ENCODE measurements at regions not wholly inside any gene's neighbourhood (a gene's known extent, or its start where the extent isn't known, plus 50 kb on each side); places are given as distances from the start of the nearest gene placed in this dataset.

DNA sequence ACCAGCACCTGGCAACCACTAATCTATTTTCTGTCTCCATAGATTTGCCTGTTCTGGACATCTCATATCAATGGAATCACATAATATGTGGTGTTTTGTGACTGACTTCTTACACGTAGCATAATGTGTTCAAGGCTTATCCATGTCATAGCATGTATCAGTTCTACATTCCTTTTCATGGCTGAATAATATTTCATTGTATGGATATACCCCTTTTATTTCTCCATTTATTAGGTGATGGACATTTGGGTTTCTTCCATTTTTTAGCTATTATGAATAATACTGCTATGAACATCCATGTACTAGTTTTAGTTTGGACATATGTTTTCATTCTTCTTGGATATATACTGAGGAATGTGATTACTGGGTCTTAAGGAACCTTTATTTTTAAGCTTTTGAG, 78.0 kb upstream of the OLIG2 start:
- no peak for DNase-seq (ENCODE audit: low read depth)
- TF ChIP-seq, protein P1, sequence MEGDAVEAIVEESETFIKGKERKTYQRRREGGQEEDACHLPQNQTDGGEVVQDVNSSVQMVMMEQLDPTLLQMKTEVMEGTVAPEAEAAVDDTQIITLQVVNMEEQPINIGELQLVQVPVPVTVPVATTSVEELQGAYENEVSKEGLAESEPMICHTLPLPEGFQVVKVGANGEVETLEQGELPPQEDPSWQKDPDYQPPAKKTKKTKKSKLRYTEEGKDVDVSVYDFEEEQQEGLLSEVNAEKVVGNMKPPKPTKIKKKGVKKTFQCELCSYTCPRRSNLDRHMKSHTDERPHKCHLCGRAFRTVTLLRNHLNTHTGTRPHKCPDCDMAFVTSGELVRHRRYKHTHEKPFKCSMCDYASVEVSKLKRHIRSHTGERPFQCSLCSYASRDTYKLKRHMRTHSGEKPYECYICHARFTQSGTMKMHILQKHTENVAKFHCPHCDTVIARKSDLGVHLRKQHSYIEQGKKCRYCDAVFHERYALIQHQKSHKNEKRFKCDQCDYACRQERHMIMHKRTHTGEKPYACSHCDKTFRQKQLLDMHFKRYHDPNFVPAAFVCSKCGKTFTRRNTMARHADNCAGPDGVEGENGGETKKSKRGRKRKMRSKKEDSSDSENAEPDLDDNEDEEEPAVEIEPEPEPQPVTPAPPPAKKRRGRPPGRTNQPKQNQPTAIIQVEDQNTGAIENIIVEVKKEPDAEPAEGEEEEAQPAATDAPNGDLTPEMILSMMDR (IDR thresholded peaks at IDR 0.05; ENCODE audit: control insufficient read depth, extremely low read depth, insufficient read depth), result no peak
- no peak overlapping the region for H3K4me3 ChIP-seq (ENCODE audit: low read depth, low read length)

DNA sequence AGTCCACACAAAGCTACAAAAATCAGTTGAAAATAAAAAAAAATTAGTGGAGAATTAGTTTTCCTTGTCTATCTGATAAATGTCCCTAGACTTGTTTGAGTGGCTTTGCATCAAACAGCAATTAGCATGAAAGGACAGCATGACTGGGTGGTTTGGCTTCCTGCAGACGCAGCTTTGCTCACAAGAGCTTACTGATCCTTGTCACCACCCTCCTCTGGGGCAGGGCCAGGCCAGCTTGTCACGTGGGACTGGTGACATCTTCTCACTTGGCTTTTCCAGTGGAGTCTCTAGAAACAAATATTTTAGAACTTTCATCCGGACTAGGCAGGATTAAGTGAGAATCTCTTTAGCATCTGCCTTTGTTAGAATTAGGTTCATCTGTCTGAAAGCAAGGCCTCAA, 76.0 kb upstream of the OLIG2 start:
- no peak for DNase-seq (ENCODE audit: low read depth)
- no peak overlapping the region for H3K4me3 ChIP-seq (ENCODE audit: low read depth, low read length)
- TF ChIP-seq, protein P1 (IDR thresholded peaks at IDR 0.05; ENCODE audit: control insufficient read depth, extremely low read depth, insufficient read depth), result no peak

DNA sequence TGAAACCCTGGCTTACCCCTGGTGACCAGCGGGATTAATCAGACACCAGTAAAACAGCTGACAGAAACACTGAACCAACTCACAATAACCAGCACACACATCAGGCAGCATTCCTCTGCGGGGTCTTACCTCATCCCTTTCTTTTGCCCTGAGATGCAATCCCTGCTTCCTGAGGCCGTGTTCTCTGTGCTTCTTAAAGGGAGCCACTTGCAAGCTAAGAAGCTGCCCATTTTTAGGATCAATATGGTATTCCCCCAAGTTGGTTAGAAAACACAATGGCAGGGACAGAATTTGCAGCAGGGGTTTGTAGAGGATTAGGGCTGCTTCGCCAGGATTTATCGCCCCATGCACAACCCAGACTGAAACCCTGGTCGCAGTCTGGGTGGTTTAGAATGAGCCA, 74.7 kb upstream of the OLIG2 start:
- TF ChIP-seq, protein P1 (IDR thresholded peaks at IDR 0.05; ENCODE audit: control insufficient read depth, extremely low read depth, insufficient read depth), result no peak
- H3K4me3 ChIP-seq (ENCODE audit: low read depth, low read length), result no peak overlapping the region
- no peak for DNase-seq (ENCODE audit: low read depth)

DNA sequence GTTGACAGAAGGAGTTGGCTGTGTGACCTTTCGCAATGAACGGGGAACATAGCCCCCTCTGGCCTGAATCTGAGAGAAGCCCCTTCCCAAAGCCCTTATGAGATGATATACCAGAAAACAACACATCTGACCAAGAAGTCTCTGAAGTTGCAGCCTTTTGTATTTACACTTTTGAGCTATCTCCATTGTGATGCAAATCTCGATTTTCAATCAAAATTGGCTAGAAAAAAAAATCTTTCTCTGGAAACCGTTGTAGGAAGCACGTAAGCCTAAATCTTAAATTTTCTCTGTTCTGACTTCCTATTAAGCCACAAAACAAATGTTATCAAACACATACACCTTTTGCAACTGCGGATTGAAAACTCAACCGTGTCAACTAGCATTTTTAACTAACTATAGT, 71.4 kb upstream of the OLIG2 start:
- no peak for DNase-seq (ENCODE audit: low read depth)

GRCh38 chr21:32955311-32956060, 70.2 kb upstream of the OLIG2 start:
- H3K4me3 ChIP-seq (ENCODE audit: low read depth, low read length), result no peak overlapping the region
- no peak for DNase-seq (ENCODE audit: low read depth)

More for the DNA sequence above, 71.4 kb upstream of the OLIG2 start:
- TF ChIP-seq, protein P1 (IDR thresholded peaks at IDR 0.05; ENCODE audit: control insufficient read depth, extremely low read depth, insufficient read depth), result no peak
- no peak overlapping the region for H3K4me3 ChIP-seq (ENCODE audit: low read depth, low read length)

DNA sequence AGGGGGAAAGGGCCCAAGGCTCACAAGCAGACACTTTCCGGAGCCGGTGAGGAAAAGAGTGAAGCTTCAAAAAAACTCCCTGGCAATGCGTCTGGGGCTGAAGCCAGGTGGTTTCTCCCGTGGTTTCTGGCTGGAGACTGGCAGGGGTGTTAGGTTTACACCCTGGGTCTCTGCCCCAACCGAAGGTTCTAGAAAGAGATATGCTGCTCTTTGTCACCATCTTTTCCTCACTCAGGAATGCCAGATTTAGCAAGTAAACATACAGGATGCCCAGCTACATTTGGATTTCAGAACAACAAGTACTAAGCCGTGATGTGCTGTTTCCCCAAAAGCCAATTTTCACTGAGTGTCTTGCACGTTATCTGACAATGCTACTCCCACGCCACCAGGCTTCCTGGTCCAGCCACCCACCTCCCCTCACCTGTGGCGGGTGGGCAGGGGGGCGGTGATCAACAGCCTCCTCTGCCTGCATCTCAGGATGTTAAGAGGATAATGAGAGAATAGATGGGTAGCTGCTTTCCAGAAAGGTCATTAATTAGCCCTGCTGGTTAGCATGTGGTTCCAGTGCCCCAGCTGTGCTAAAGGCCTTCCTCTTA, 69.6 kb upstream of the OLIG2 start:
- DNase-seq (ENCODE audit: low read depth), result no peak
- TF ChIP-seq, protein P1 (IDR thresholded peaks at IDR 0.05; ENCODE audit: control insufficient read depth, extremely low read depth, insufficient read depth), result no peak
- H3K4me3 ChIP-seq (ENCODE audit: low read depth, low read length), result no peak overlapping the region

More at GRCh38 chr21:32955311-32956060, 70.2 kb upstream of the OLIG2 start:
- TF ChIP-seq, protein P1 (IDR thresholded peaks at IDR 0.05; ENCODE audit: control insufficient read depth, extremely low read depth, insufficient read depth), result no peak
